Activated T-cell treated with anti-CD3 and anti-CD28 coated beads, Interleukin-2, amount 50 U/mL, for 24 hours (primary cell): ENCODE measurements at regions not wholly inside any gene's neighbourhood (a gene's known extent, or its start where the extent isn't known, plus 50 kb on each side); places are given as distances from the start of the nearest gene placed in this dataset.
A peak's percentile ranks its signal among the peaks of the same experiment; 100 is the strongest.
"Not testable (repeated sequence)": the region's sequence is repeated elsewhere in the genome, so short reads cannot be mapped to it uniquely, and the experiment has no call there.

ENCODE experiments used
- DNase-seq: peaks from one replicate; pipeline ENCODE4 v3.0.0-alpha.2; 2020
- H3K27ac Mint-ChIP-seq: 2 replicates; pipeline ENCODE4 v1.8.0; 2020; ENCODE audit warnings: mild to moderate bottlenecking, mixed read lengths
- H3K27me3 Mint-ChIP-seq: 2 replicates; pipeline ENCODE4 v1.8.0; 2020; ENCODE audit warnings: mixed read lengths
- H3K36me3 Mint-ChIP-seq: 2 replicates; pipeline ENCODE4 v1.8.0; 2020; ENCODE audit warnings: low read depth, mixed read lengths
- H3K4me1 Mint-ChIP-seq: 2 replicates; pipeline ENCODE4 v1.8.0; 2020; ENCODE audit warnings: low read depth, mixed read lengths
- H3K4me3 Mint-ChIP-seq: 2 replicates; pipeline ENCODE4 v1.8.0; 2020; ENCODE audit warnings: mild to moderate bottlenecking, moderate library complexity, mixed read lengths
- H3K9me3 Mint-ChIP-seq: 2 replicates; pipeline ENCODE4 v1.8.0; 2020; ENCODE audit warnings: mixed read lengths

- not testable (repeated sequence) for H3K27me3 Mint-ChIP-seq, DNase-seq, H3K27ac Mint-ChIP-seq, H3K36me3 Mint-ChIP-seq, H3K4me1 Mint-ChIP-seq, H3K4me3 Mint-ChIP-seq
- H3K9me3 Mint-ChIP-seq: peaks cover 15% of the 10 kb centered on the region
Observed at GRCh38 chr1:69102058-69102457, 465.7 kb upstream of the LRRC7 start.

GRCh38 chr1:69103213-69103612 is 464.5 kb upstream of the LRRC7 start:
- peaks cover 15% of the 10 kb centered on the region for H3K9me3 Mint-ChIP-seq
- H3K4me1 Mint-ChIP-seq: no peaks in the 10 kb centered on the region
- no peak overlapping the region for H3K4me3 Mint-ChIP-seq
- H3K36me3 Mint-ChIP-seq: no peaks in the 10 kb centered on the region
- H3K27ac Mint-ChIP-seq: no peak overlapping the region
- H3K27me3 Mint-ChIP-seq: no peaks in the 10 kb centered on the region
- DNase-seq: no peak

GRCh38 chr1:69103705-69104385 is 463.9 kb upstream of the LRRC7 start:
- Mint-ChIP-seq H3K27me3 (no peaks in the 10 kb centered on the region), H3K9me3 (peaks cover 15% of the 10 kb centered on the region), H3K4me3 (no peak overlapping the region), H3K4me1 (no peaks in the 10 kb centered on the region), H3K36me3 (no peaks in the 10 kb centered on the region), H3K27ac (no peak overlapping the region)
- DNase-seq: no peak

GRCh38 chr1:69104894-69105293 is 462.8 kb upstream of the LRRC7 start:
- H3K9me3 Mint-ChIP-seq: peaks cover 18% of the 10 kb centered on the region
- no peak for DNase-seq
- no peak overlapping the region for H3K4me3 Mint-ChIP-seq
- no peaks in the 10 kb centered on the region for H3K27me3 Mint-ChIP-seq
- H3K36me3 Mint-ChIP-seq: no peaks in the 10 kb centered on the region
- no peak overlapping the region for H3K27ac Mint-ChIP-seq
- H3K4me1 Mint-ChIP-seq: no peaks in the 10 kb centered on the region

GRCh38 chr1:69109277-69109676 is 458.4 kb upstream of the LRRC7 start:
- no peaks in the 10 kb centered on the region for H3K27me3 Mint-ChIP-seq
- H3K36me3 Mint-ChIP-seq: no peaks in the 10 kb centered on the region
- no peak overlapping the region for H3K27ac Mint-ChIP-seq
- H3K4me1 Mint-ChIP-seq: no peaks in the 10 kb centered on the region
- H3K4me3 Mint-ChIP-seq: no peak overlapping the region
- H3K9me3 Mint-ChIP-seq: peaks cover 8% of the 10 kb centered on the region
- no peak for DNase-seq

GRCh38 chr1:69110851-69111250 is 456.9 kb upstream of the LRRC7 start:
- no peaks in the 10 kb centered on the region for H3K4me1 Mint-ChIP-seq
- peaks cover 8% of the 10 kb centered on the region for H3K9me3 Mint-ChIP-seq
- no peak for DNase-seq
- no peaks in the 10 kb centered on the region for H3K36me3 Mint-ChIP-seq
- H3K4me3 Mint-ChIP-seq: no peak overlapping the region
- H3K27ac Mint-ChIP-seq: no peak overlapping the region
- H3K27me3 Mint-ChIP-seq: no peaks in the 10 kb centered on the region

- not testable (repeated sequence) for H3K27me3 Mint-ChIP-seq, H3K4me1 Mint-ChIP-seq, H3K4me3 Mint-ChIP-seq, H3K27ac Mint-ChIP-seq, H3K36me3 Mint-ChIP-seq, DNase-seq
- peaks cover 14% of the 10 kb centered on the region for H3K9me3 Mint-ChIP-seq
Observed at GRCh38 chr1:69120126-69120741, 447.5 kb upstream of the LRRC7 start.

GRCh38 chr1:69120817-69121216 is 446.9 kb upstream of the LRRC7 start:
- H3K36me3 Mint-ChIP-seq: no peaks in the 10 kb centered on the region
- H3K4me3 Mint-ChIP-seq: no peak overlapping the region
- no peak overlapping the region for H3K27ac Mint-ChIP-seq
- H3K9me3 Mint-ChIP-seq: peaks cover 14% of the 10 kb centered on the region
- DNase-seq: no peak
- no peaks in the 10 kb centered on the region for H3K4me1 Mint-ChIP-seq
- no peaks in the 10 kb centered on the region for H3K27me3 Mint-ChIP-seq

GRCh38 chr1:69121723-69122122 is 446.0 kb upstream of the LRRC7 start:
- no peaks in the 10 kb centered on the region for H3K36me3 Mint-ChIP-seq
- H3K9me3 Mint-ChIP-seq: peaks cover 14% of the 10 kb centered on the region
- H3K27ac Mint-ChIP-seq: no peak overlapping the region
- DNase-seq: no peak
- H3K4me3 Mint-ChIP-seq: no peak overlapping the region
- no peaks in the 10 kb centered on the region for H3K4me1 Mint-ChIP-seq
- H3K27me3 Mint-ChIP-seq: no peaks in the 10 kb centered on the region

- no peak overlapping the region for H3K27ac Mint-ChIP-seq
- no peaks in the 10 kb centered on the region for H3K4me1 Mint-ChIP-seq
- no peaks in the 10 kb centered on the region for H3K27me3 Mint-ChIP-seq
Observed at GRCh38 chr1:69122373-69122772, 445.3 kb upstream of the LRRC7 start.

GRCh38 chr1:69123486-69123885 is 444.2 kb upstream of the LRRC7 start:
- no peak for DNase-seq
- no peak overlapping the region for H3K27ac Mint-ChIP-seq
- no peaks in the 10 kb centered on the region for H3K36me3 Mint-ChIP-seq
- H3K4me1 Mint-ChIP-seq: no peaks in the 10 kb centered on the region
- no peaks in the 10 kb centered on the region for H3K27me3 Mint-ChIP-seq
- peaks cover 14% of the 10 kb centered on the region for H3K9me3 Mint-ChIP-seq
- no peak overlapping the region for H3K4me3 Mint-ChIP-seq

More at GRCh38 chr1:69122373-69122772, 445.3 kb upstream of the LRRC7 start:
- Mint-ChIP-seq H3K9me3 (peaks cover 14% of the 10 kb centered on the region), H3K4me3 (no peak overlapping the region), H3K36me3 (no peaks in the 10 kb centered on the region)
- DNase-seq: no peak

GRCh38 chr1:69126796-69127195 is 440.9 kb upstream of the LRRC7 start:
- Mint-ChIP-seq H3K9me3 (peaks cover 2% of the 10 kb centered on the region), H3K4me1 (no peaks in the 10 kb centered on the region)

GRCh38 chr1:69128204-69128603 is 439.5 kb upstream of the LRRC7 start:
- Mint-ChIP-seq H3K4me1 (no peaks in the 10 kb centered on the region), H3K27me3 (no peaks in the 10 kb centered on the region), H3K36me3 (no peaks in the 10 kb centered on the region), H3K9me3 (peaks cover 2% of the 10 kb centered on the region), H3K27ac (no peak overlapping the region), H3K4me3 (no peak overlapping the region)
- no peak for DNase-seq

More at GRCh38 chr1:69126796-69127195, 440.9 kb upstream of the LRRC7 start:
- H3K27ac Mint-ChIP-seq: no peak overlapping the region
- H3K36me3 Mint-ChIP-seq: no peaks in the 10 kb centered on the region
- no peak for DNase-seq
- H3K27me3 Mint-ChIP-seq: no peaks in the 10 kb centered on the region
- no peak overlapping the region for H3K4me3 Mint-ChIP-seq

GRCh38 chr1:69129538-69129937 is 438.2 kb upstream of the LRRC7 start:
- Mint-ChIP-seq H3K4me3 (no peak overlapping the region), H3K4me1 (no peaks in the 10 kb centered on the region), H3K36me3 (no peaks in the 10 kb centered on the region), H3K27me3 (no peaks in the 10 kb centered on the region), H3K27ac (no peak overlapping the region), H3K9me3 (no peaks in the 10 kb centered on the region)
- no peak for DNase-seq

- Mint-ChIP-seq H3K9me3 (peaks cover 24% of the 10 kb centered on the region), H3K36me3 (no peaks in the 10 kb centered on the region), H3K27ac (peak overlapping the region; percentile 14), H3K4me3 (no peak overlapping the region), H3K27me3 (no peaks in the 10 kb centered on the region), H3K4me1 (no peaks in the 10 kb centered on the region)
- DNase-seq: no peak
Observed at GRCh38 chr1:69138172-69138571, 429.6 kb upstream of the LRRC7 start.
